ENCODE measurements at regions not wholly inside any gene's neighbourhood (a gene's known extent, or its start where the extent isn't known, plus 50 kb on each side); places are given as distances from the start of the nearest gene placed in this dataset.

GRCh38 chr13:31867709-31868108 lies 128.4 kb downstream of the RXFP2 start:
- Mint-ChIP-seq H3K27ac (no peak overlapping the region), H3K9me3 (no peaks in the 10 kb centered on the region), H3K36me3 (no peaks in the 10 kb centered on the region), H3K4me1 (peaks cover 7% of the 10 kb centered on the region), H3K4me3 (no peak overlapping the region), H3K27me3 (ENCODE audit: low read depth) (peaks cover 6% of the 10 kb centered on the region)
- TF ChIP-seq CTCF (IDR thresholded peaks at IDR 0.05; ENCODE audit: unreplicated experiment), result no peak
- no peak for DNase-seq (ENCODE audit: low spot score in 2 of 2, unreplicated experiment in 2 of 2)

GRCh38 chr13:31869582-31869981 lies 130.3 kb downstream of the RXFP2 start:
- no peak for TF ChIP-seq CTCF (IDR thresholded peaks at IDR 0.05; ENCODE audit: unreplicated experiment)
- H3K9me3 Mint-ChIP-seq, result no peaks in the 10 kb centered on the region
- no peak overlapping the region for H3K27ac Mint-ChIP-seq
- peaks cover 17% of the 10 kb centered on the region for H3K4me1 Mint-ChIP-seq
- H3K27me3 Mint-ChIP-seq (ENCODE audit: low read depth), result peaks cover 10% of the 10 kb centered on the region
- no peaks in the 10 kb centered on the region for H3K36me3 Mint-ChIP-seq
- H3K4me3 Mint-ChIP-seq, result no peak overlapping the region
- no peak for DNase-seq (ENCODE audit: low spot score in 2 of 2, unreplicated experiment in 2 of 2)

- no peak overlapping the region for H3K4me3 Mint-ChIP-seq
- peaks cover 10% of the 10 kb centered on the region for H3K27me3 Mint-ChIP-seq (ENCODE audit: low read depth)
- TF ChIP-seq CTCF (IDR thresholded peaks at IDR 0.05; ENCODE audit: unreplicated experiment), result no peak
- no peak overlapping the region for H3K27ac Mint-ChIP-seq
- no peaks in the 10 kb centered on the region for H3K9me3 Mint-ChIP-seq
- no peaks in the 10 kb centered on the region for H3K36me3 Mint-ChIP-seq
- no peak for DNase-seq (ENCODE audit: low spot score in 2 of 2, unreplicated experiment in 2 of 2)
- peaks cover 22% of the 10 kb centered on the region for H3K4me1 Mint-ChIP-seq
Measured at GRCh38 chr13:31870511-31870910, 131.2 kb downstream of the RXFP2 start.

GRCh38 chr13:31873145-31873544 lies 133.8 kb downstream of the RXFP2 start:
- no peak overlapping the region for H3K4me3 Mint-ChIP-seq
- no peak for DNase-seq (ENCODE audit: low spot score in 2 of 2, unreplicated experiment in 2 of 2)
- no peak for TF ChIP-seq CTCF (IDR thresholded peaks at IDR 0.05; ENCODE audit: unreplicated experiment)
- no peak overlapping the region for H3K27ac Mint-ChIP-seq
- H3K36me3 Mint-ChIP-seq, result no peaks in the 10 kb centered on the region
- H3K27me3 Mint-ChIP-seq (ENCODE audit: low read depth), result peaks cover 20% of the 10 kb centered on the region
- peaks cover 22% of the 10 kb centered on the region for H3K4me1 Mint-ChIP-seq
- no peaks in the 10 kb centered on the region for H3K9me3 Mint-ChIP-seq

GRCh38 chr13:31875134-31875533 lies 135.8 kb downstream of the RXFP2 start:
- Mint-ChIP-seq H3K36me3 (no peaks in the 10 kb centered on the region), H3K9me3 (no peaks in the 10 kb centered on the region), H3K27me3 (ENCODE audit: low read depth) (peaks cover 20% of the 10 kb centered on the region), H3K4me1 (peaks cover 27% of the 10 kb centered on the region), H3K4me3 (no peak overlapping the region), H3K27ac (no peak overlapping the region)
- no peak for DNase-seq (ENCODE audit: low spot score in 2 of 2, unreplicated experiment in 2 of 2)
- TF ChIP-seq CTCF (IDR thresholded peaks at IDR 0.05; ENCODE audit: unreplicated experiment), result no peak

GRCh38 chr13:31878052-31878451 lies 138.7 kb downstream of the RXFP2 start:
- no peak for DNase-seq (ENCODE audit: low spot score in 2 of 2, unreplicated experiment in 2 of 2)

More at GRCh38 chr13:31878052-31878451, 138.7 kb downstream of the RXFP2 start:
- peaks cover 24% of the 10 kb centered on the region for H3K4me1 Mint-ChIP-seq
- TF ChIP-seq CTCF (IDR thresholded peaks at IDR 0.05; ENCODE audit: unreplicated experiment), result no peak
- no peaks in the 10 kb centered on the region for H3K9me3 Mint-ChIP-seq
- H3K27ac Mint-ChIP-seq, result no peak overlapping the region
- H3K4me3 Mint-ChIP-seq, result no peak overlapping the region
- peaks cover 20% of the 10 kb centered on the region for H3K27me3 Mint-ChIP-seq (ENCODE audit: low read depth)
- H3K36me3 Mint-ChIP-seq, result no peaks in the 10 kb centered on the region
